Liver (tissue), 8 donors: ENCODE measurements at regions not wholly inside any gene's neighbourhood (a gene's known extent, or its start where the extent isn't known, plus 50 kb on each side); places are given as distances from the start of the nearest gene placed in this dataset.

Experiments
- DNase-seq: peaks from one replicate; pipeline ENCODE4 v3.0.0-alpha.2; 2017; ENCODE audit warnings: low spot score
- H3K27ac ChIP-seq, 2 donors: one replicate each; pipeline ENCODE4 v1.7.0; 2013; ENCODE audit warnings: inconsistent platforms in 2 of 2, low read length in 2 of 2, control low read depth in 1 of 2, low read depth in 1 of 2, mild to moderate bottlenecking in 1 of 2
- H3K27me3 ChIP-seq, 4 donors: one replicate each; pipeline versions ENCODE4 v1.6.1 to v1.7.0; 2013; ENCODE audit warnings: low read length in 3 of 4, inconsistent platforms in 1 of 4, mild to moderate bottlenecking in 1 of 4, moderate library complexity in 1 of 4; ENCODE audit not compliant: control insufficient read depth in 4 of 4, insufficient read depth in 4 of 4
- H3K36me3 ChIP-seq, 4 donors: one replicate each; pipeline versions ENCODE4 v1.6.1 to v1.7.0; 2013; ENCODE audit warnings: low read length in 3 of 4, mild to moderate bottlenecking in 3 of 4, low read depth in 1 of 4, moderate library complexity in 1 of 4; ENCODE audit not compliant: control insufficient read depth in 4 of 4, insufficient read depth in 3 of 4
- H3K4me1 ChIP-seq, 4 donors: one replicate each; pipeline versions ENCODE4 v1.6.1 to v1.7.0; 2013; ENCODE audit warnings: low read length in 3 of 4, mild to moderate bottlenecking in 3 of 4, moderate library complexity in 1 of 4; ENCODE audit not compliant: control insufficient read depth in 4 of 4, insufficient read depth in 4 of 4
- H3K4me3 ChIP-seq, 3 donors: one replicate each; pipeline versions ENCODE4 v1.6.1 to v1.7.0; 2013; ENCODE audit warnings: low read length in 3 of 3, control low read depth in 1 of 3, low read depth in 1 of 3, mild to moderate bottlenecking in 1 of 3
- H3K9ac ChIP-seq, 2 donors: one replicate each; pipeline ENCODE4 v1.7.0; 2013; ENCODE audit warnings: low read length in 2 of 2, mild to moderate bottlenecking in 2 of 2, moderate library complexity in 2 of 2, control low read depth in 1 of 2, low read depth in 1 of 2
- H3K9me3 ChIP-seq, 4 donors: one replicate each; pipeline versions ENCODE4 v1.6.1 to v1.7.0; 2013; ENCODE audit warnings: low read length in 3 of 4; ENCODE audit not compliant: control insufficient read depth in 4 of 4
- ATF3 ChIP-seq: IDR thresholded peaks from 2 replicates; pipeline ENCODE4 v1.6.1; 2016; ENCODE audit warnings: antibody characterized with exemption
- CTCF ChIP-seq: fragments of 150-350 bp; IDR thresholded peaks from 2 replicates; pipeline ENCODE4 v1.5.1; 2017; ENCODE audit warnings: improper control_type of control experiment, low read depth, low read length; ENCODE audit not compliant: missing input control
- EGR1 ChIP-seq, 2 donors: IDR thresholded peaks; 2 replicates each; pipeline ENCODE4 v1.6.1; 2016 to 2018; ENCODE audit warnings: antibody characterized with exemption in 2 of 2, low read depth in 2 of 2
- FOXA1 ChIP-seq: IDR thresholded peaks from 2 replicates; pipeline ENCODE4 v1.6.1; 2016; ENCODE audit warnings: antibody characterized with exemption
- FOXA2 ChIP-seq: IDR thresholded peaks from 2 replicates; pipeline ENCODE4 v1.6.1; 2016; ENCODE audit warnings: antibody characterized with exemption
- GABPA ChIP-seq, 2 donors: IDR thresholded peaks in 1 of 2; conservative IDR thresholded peaks in 1 of 2; 2 replicates each; pipeline ENCODE4 v1.6.1; 2016; ENCODE audit warnings: antibody characterized with exemption in 2 of 2, mild to moderate bottlenecking in 1 of 2, moderate library complexity in 1 of 2
- HNF4A ChIP-seq, 2 donors: conservative IDR thresholded peaks; 2 replicates each; pipeline ENCODE4 v1.6.1; 2016; ENCODE audit warnings: antibody characterized with exemption in 2 of 2, mild to moderate bottlenecking in 2 of 2
- HNF4G ChIP-seq: IDR thresholded peaks from 2 replicates; pipeline ENCODE4 v1.6.1; 2016; ENCODE audit warnings: antibody characterized with exemption
- JUND ChIP-seq, 2 donors: IDR thresholded peaks; 2 replicates each; pipeline ENCODE4 v1.6.1; 2016; ENCODE audit warnings: antibody characterized with exemption in 2 of 2
- MAX ChIP-seq: IDR thresholded peaks from 2 replicates; pipeline ENCODE4 v1.6.1; 2016; ENCODE audit warnings: antibody characterized with exemption
- NR2F2 ChIP-seq: IDR thresholded peaks from 2 replicates; pipeline ENCODE4 v1.6.1; 2016; ENCODE audit warnings: antibody characterized with exemption
- RAD21 ChIP-seq, 2 donors: IDR thresholded peaks; 2 replicates each; pipeline ENCODE4 v1.6.1; 2016; ENCODE audit warnings: antibody characterized with exemption in 2 of 2, mild to moderate bottlenecking in 2 of 2
- REST ChIP-seq: IDR thresholded peaks from 2 replicates; pipeline ENCODE4 v1.6.1; 2016; ENCODE audit warnings: antibody characterized with exemption, mild to moderate bottlenecking
- RXRA ChIP-seq, 2 donors: IDR thresholded peaks; 2 replicates each; pipeline ENCODE4 v1.6.1; 2017 to 2018; ENCODE audit warnings: antibody characterized with exemption in 2 of 2, mild to moderate bottlenecking in 1 of 2
- SP1 ChIP-seq: IDR thresholded peaks from 2 replicates; pipeline ENCODE4 v1.6.1; 2018; ENCODE audit warnings: antibody characterized with exemption, mild to moderate bottlenecking
- TAF1 ChIP-seq: conservative IDR thresholded peaks from 2 replicates; pipeline ENCODE4 v1.6.1; 2016; ENCODE audit warnings: antibody characterized with exemption, mild to moderate bottlenecking
- YY1 ChIP-seq: IDR thresholded peaks from 2 replicates; pipeline ENCODE4 v1.6.1; 2016; ENCODE audit warnings: antibody characterized with exemption, mild to moderate bottlenecking
- ZBTB33 ChIP-seq: IDR thresholded peaks from 2 replicates; pipeline ENCODE4 v1.6.1; 2016; ENCODE audit warnings: antibody characterized with exemption
- WGBS: extraction: QIAGEN DNeasy Blood & Tissue Kit; methylation state at CpG from one replicate; pipeline ENCODE4 v1.1.7; 2013; 5-methylcytosine and 5-hydroxymethylcytosine counted together
- donor health status: healthy.
- donor health status: healthy.
- donor health status: healthy.
- donor health status: healthy.
- donor health status: healthy.

GRCh38 chr20:41833739-41834138, 215.6 kb upstream of the CHD6 start:
- Histone ChIP-seq H3K27me3 (peaks cover 0 to 4% (median 0%) of the 10 kb centered on the region in 4 donors), H3K27ac (no peak overlapping the region), H3K9ac (no peak overlapping the region), H3K4me1 (no peaks in the 10 kb centered on the region), H3K4me3 (no peak overlapping the region), H3K36me3 (no peaks in the 10 kb centered on the region), H3K9me3 (no peaks in the 10 kb centered on the region)
- DNase-seq: no peak
- WGBS: 80% methylated on average over 1 of the region's 1 CpG
- no peak for TF ChIP-seq NR2F2
- no peak for TF ChIP-seq HNF4G
- no peak for TF ChIP-seq GABPA (IDR thresholded peaks at IDR 0.05 in 1 of 2, conservative IDR thresholded peaks at IDR 0.05 in 1 of 2)
- no peak for TF ChIP-seq ZBTB33
- no peak for TF ChIP-seq CTCF
- TF ChIP-seq FOXA1: no peak
- TF ChIP-seq JUND (IDR thresholded peaks at IDR 0.05): no peak
- no peak for TF ChIP-seq RAD21 (IDR thresholded peaks at IDR 0.05)
- no peak for TF ChIP-seq EGR1 (IDR thresholded peaks at IDR 0.05; ENCODE audit: low read depth in 2 of 2)
- TF ChIP-seq YY1: no peak
- TF ChIP-seq REST: no peak
- no peak for TF ChIP-seq SP1
- TF ChIP-seq MAX: no peak
- no peak for TF ChIP-seq TAF1

GRCh38 chr20:41830702-41831101, 212.5 kb upstream of the CHD6 start:
- Histone ChIP-seq H3K36me3 (no peaks in the 10 kb centered on the region), H3K4me1 (no peaks in the 10 kb centered on the region), H3K27ac (no peak overlapping the region), H3K27me3 (peaks cover 0 to 8% (median 3%) of the 10 kb centered on the region in 4 donors), H3K9me3 (no peaks in the 10 kb centered on the region), H3K4me3 (no peak overlapping the region), H3K9ac (no peak overlapping the region)
- 54% methylated on average over 2 of the region's 2 CpGs for WGBS
- DNase-seq: no peak
- no peak for TF ChIP-seq SP1
- TF ChIP-seq ZBTB33: no peak
- TF ChIP-seq FOXA2: no peak
- TF ChIP-seq NR2F2: no peak
- TF ChIP-seq MAX: no peak
- TF ChIP-seq YY1: no peak
- no peak for TF ChIP-seq RXRA (IDR thresholded peaks at IDR 0.05)
- no peak for TF ChIP-seq HNF4A (conservative IDR thresholded peaks at IDR 0.05)
- no peak for TF ChIP-seq CTCF
- no peak for TF ChIP-seq FOXA1
- TF ChIP-seq RAD21 (IDR thresholded peaks at IDR 0.05): no peak
- TF ChIP-seq ATF3: no peak
